Activated T-cell treated with anti-CD3 and anti-CD28 coated beads for 1 hour (primary cell): ENCODE measurements at regions not wholly inside any gene's neighbourhood (a gene's known extent, or its start where the extent isn't known, plus 50 kb on each side); places are given as distances from the start of the nearest gene placed in this dataset.
"Not testable (repeated sequence)": the region's sequence is repeated elsewhere in the genome, so short reads cannot be mapped to it uniquely, and the experiment has no call there.

ENCODE experiments used
- DNase-seq: peaks from one replicate; pipeline ENCODE4 v3.0.0-alpha.2; 2020; ENCODE audit warnings: low read depth

GRCh38 chr12:107826276-107826675 is 51.8 kb downstream of the ASCL4 start:
- DNase-seq = no peak

GRCh38 chr12:107829271-107829670 is 54.8 kb downstream of the ASCL4 start:
- no peak for DNase-seq

- no peak for DNase-seq
These were observed 57.9 kb downstream of the ASCL4 start for GRCh38 chr12:107832441-107832840.

GRCh38 chr12:107840186-107840585 is 65.7 kb downstream of the ASCL4 start:
- DNase-seq = no peak

- DNase-seq = no peak
These were observed 69.1 kb downstream of the ASCL4 start for GRCh38 chr12:107843351-107844311.

GRCh38 chr12:107844312-107844921 is 69.9 kb downstream of the ASCL4 start:
- no peak for DNase-seq

- no peak for DNase-seq
These were observed 70.9 kb downstream of the ASCL4 start for GRCh38 chr12:107845226-107845979.

GRCh38 chr12:107845980-107846659 is 71.6 kb downstream of the ASCL4 start:
- no peak for DNase-seq

GRCh38 chr12:107847430-107847829 is 72.9 kb downstream of the ASCL4 start:
- no peak for DNase-seq

GRCh38 chr12:107847830-107848229 is 73.3 kb downstream of the ASCL4 start:
- DNase-seq = no peak

GRCh38 chr12:107853479-107853878 is 79.0 kb downstream of the ASCL4 start:
- no peak for DNase-seq

GRCh38 chr12:107855471-107855870 is 81.0 kb downstream of the ASCL4 start:
- no peak for DNase-seq

GRCh38 chr12:107856096-107856495 is 81.6 kb downstream of the ASCL4 start:
- DNase-seq = no peak

GRCh38 chr12:107857191-107857590 is 82.7 kb downstream of the ASCL4 start:
- DNase-seq = no peak

GRCh38 chr12:107859367-107859766 is 84.9 kb downstream of the ASCL4 start:
- DNase-seq = no peak

GRCh38 chr12:107864235-107864634 is 89.7 kb downstream of the ASCL4 start:
- DNase-seq = no peak

GRCh38 chr12:107864727-107865126 is 90.2 kb downstream of the ASCL4 start:
- DNase-seq = not testable (repeated sequence)

GRCh38 chr12:107873223-107873622 is 98.7 kb downstream of the ASCL4 start:
- no peak for DNase-seq

- no peak for DNase-seq
These were observed 101.3 kb downstream of the ASCL4 start for GRCh38 chr12:107875786-107876185.

GRCh38 chr12:107884769-107885694 is 110.5 kb downstream of the ASCL4 start:
- DNase-seq = no peak

- no peak for DNase-seq
These were observed 114.3 kb downstream of the ASCL4 start for GRCh38 chr12:107888789-107889188.
